ENCODE measurements at regions not wholly inside any gene's neighbourhood (a gene's known extent, or its start where the extent isn't known, plus 50 kb on each side); places are given as distances from the start of the nearest gene placed in this dataset.

GRCh38 chr5:86137297-86137696 lies 480.4 kb upstream of the COX7C start:
- TF ChIP-seq, protein P1, sequence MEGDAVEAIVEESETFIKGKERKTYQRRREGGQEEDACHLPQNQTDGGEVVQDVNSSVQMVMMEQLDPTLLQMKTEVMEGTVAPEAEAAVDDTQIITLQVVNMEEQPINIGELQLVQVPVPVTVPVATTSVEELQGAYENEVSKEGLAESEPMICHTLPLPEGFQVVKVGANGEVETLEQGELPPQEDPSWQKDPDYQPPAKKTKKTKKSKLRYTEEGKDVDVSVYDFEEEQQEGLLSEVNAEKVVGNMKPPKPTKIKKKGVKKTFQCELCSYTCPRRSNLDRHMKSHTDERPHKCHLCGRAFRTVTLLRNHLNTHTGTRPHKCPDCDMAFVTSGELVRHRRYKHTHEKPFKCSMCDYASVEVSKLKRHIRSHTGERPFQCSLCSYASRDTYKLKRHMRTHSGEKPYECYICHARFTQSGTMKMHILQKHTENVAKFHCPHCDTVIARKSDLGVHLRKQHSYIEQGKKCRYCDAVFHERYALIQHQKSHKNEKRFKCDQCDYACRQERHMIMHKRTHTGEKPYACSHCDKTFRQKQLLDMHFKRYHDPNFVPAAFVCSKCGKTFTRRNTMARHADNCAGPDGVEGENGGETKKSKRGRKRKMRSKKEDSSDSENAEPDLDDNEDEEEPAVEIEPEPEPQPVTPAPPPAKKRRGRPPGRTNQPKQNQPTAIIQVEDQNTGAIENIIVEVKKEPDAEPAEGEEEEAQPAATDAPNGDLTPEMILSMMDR (IDR thresholded peaks at IDR 0.05) = no peak
- TF ChIP-seq POLR2AphosphoS5 (IDR thresholded peaks at IDR 0.05) (no peak), POLR2A (IDR thresholded peaks at IDR 0.05) (no peak)
